Adipocyte (in vitro differentiated cells): ENCODE measurements at regions not wholly inside any gene's neighbourhood (a gene's known extent, or its start where the extent isn't known, plus 50 kb on each side); places are given as distances from the start of the nearest gene placed in this dataset.

Source experiments
- DNase-seq: peaks from one replicate; pipeline ENCODE4 v3.0.0-alpha.2; 2015; ENCODE audit warnings: low read depth
- H3K27me3 ChIP-seq: replicated peaks from 2 replicates; pipeline ENCODE4 v1.7.0; 2013; ENCODE audit warnings: mild to moderate bottlenecking, low read length, moderate library complexity; ENCODE audit not compliant: control insufficient read depth, insufficient read depth
- H3K36me3 ChIP-seq: 2 replicates; pipeline ENCODE4 v1.7.0; 2013; ENCODE audit warnings: low read length, mild to moderate bottlenecking, moderate library complexity; ENCODE audit not compliant: control insufficient read depth, insufficient read depth, severe bottlenecking
- H3K4me1 ChIP-seq: 2 replicates; pipeline ENCODE4 v1.7.0; 2013; ENCODE audit warnings: mild to moderate bottlenecking, low read length, moderate library complexity; ENCODE audit not compliant: control insufficient read depth, insufficient read depth
- H3K4me3 ChIP-seq: 2 replicates; pipeline ENCODE4 v1.7.0; 2013; ENCODE audit warnings: mild to moderate bottlenecking, low read length, moderate library complexity
- H3K9ac ChIP-seq: 2 replicates; pipeline ENCODE4 v1.7.0; 2013; ENCODE audit warnings: mild to moderate bottlenecking, low read length, moderate library complexity
- H3K9me3 ChIP-seq: 2 replicates; pipeline ENCODE4 v1.7.0; 2013; ENCODE audit warnings: mild to moderate bottlenecking, low read length, moderate library complexity; ENCODE audit not compliant: control insufficient read depth

- no peak overlapping the region for H3K9ac ChIP-seq
- DNase-seq: no peak
- no peak overlapping the region for H3K4me3 ChIP-seq
- H3K36me3 ChIP-seq: no peaks in the 10 kb centered on the region
- peaks cover 5% of the 10 kb centered on the region for H3K27me3 ChIP-seq
- H3K9me3 ChIP-seq: no peaks in the 10 kb centered on the region
- H3K4me1 ChIP-seq: peaks cover 14% of the 10 kb centered on the region
These were observed 206.9 kb downstream of the MATN1 start for GRCh38 chr1:30516485-30516858.

DNA sequence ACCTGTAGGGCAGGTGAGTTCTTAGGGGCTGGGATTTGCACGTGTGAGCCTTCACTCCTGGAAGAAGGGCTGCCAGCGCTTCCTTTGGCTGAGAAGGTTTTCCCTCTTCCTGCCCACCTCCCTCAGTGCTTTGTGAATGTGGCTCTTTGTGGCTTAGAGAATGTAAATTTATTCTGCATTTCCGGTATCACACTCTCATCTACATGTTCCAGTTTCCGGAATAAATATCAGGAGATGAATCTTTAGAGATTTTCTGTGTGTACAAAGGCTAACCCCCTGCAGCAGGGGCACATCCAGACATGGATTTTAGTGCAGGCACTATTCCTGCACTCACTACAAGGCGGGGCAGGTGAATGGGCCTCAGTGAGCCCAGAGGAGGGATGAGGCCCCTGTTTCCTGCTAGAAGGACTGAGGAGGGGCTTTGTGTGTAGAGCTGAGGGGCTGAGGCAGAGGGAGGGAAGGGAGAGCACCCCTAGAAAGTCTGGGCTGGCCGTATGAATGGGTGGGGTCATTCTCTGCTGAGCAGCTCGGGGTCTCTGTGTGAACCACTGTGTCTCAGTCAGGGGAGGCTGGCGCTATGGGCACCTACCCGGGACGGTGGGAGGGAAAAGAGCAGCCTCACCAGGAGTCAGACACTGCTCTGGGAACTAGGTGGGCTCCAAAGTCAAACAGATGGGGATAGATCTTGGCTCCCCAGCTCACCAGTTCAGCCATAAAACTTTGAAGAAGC, 207.5 kb downstream of the MATN1 start:
- Histone ChIP-seq H3K4me1 (peaks cover 13% of the 10 kb centered on the region), H3K36me3 (no peaks in the 10 kb centered on the region), H3K9me3 (no peaks in the 10 kb centered on the region), H3K4me3 (no peak overlapping the region), H3K9ac (no peak overlapping the region), H3K27me3 (peaks cover 5% of the 10 kb centered on the region)
- DNase-seq: no peak

GRCh38 chr1:30514945-30515344, 208.4 kb downstream of the MATN1 start:
- H3K36me3 ChIP-seq: no peaks in the 10 kb centered on the region
- H3K9ac ChIP-seq: no peak overlapping the region
- H3K4me3 ChIP-seq: no peak overlapping the region
- DNase-seq: no peak
- H3K4me1 ChIP-seq: peaks cover 13% of the 10 kb centered on the region
- peaks cover 5% of the 10 kb centered on the region for H3K27me3 ChIP-seq
- H3K9me3 ChIP-seq: no peaks in the 10 kb centered on the region

GRCh38 chr1:30514137-30514654, 209.2 kb downstream of the MATN1 start:
- no peak for DNase-seq
- Histone ChIP-seq H3K27me3 (peaks cover 5% of the 10 kb centered on the region), H3K36me3 (no peaks in the 10 kb centered on the region), H3K4me3 (no peak overlapping the region), H3K9ac (no peak overlapping the region), H3K9me3 (no peaks in the 10 kb centered on the region), H3K4me1 (peaks cover 13% of the 10 kb centered on the region)

GRCh38 chr1:30513396-30514136, 209.8 kb downstream of the MATN1 start:
- Histone ChIP-seq H3K36me3 (no peaks in the 10 kb centered on the region), H3K4me1 (peaks cover 13% of the 10 kb centered on the region), H3K9me3 (no peaks in the 10 kb centered on the region), H3K27me3 (peaks cover 9% of the 10 kb centered on the region), H3K9ac (no peak overlapping the region), H3K4me3 (no peak overlapping the region)
- DNase-seq: no peak

GRCh38 chr1:30512914-30513265, 210.5 kb downstream of the MATN1 start:
- Histone ChIP-seq H3K9ac (no peak overlapping the region), H3K9me3 (no peaks in the 10 kb centered on the region), H3K27me3 (peaks cover 16% of the 10 kb centered on the region), H3K4me1 (peaks cover 13% of the 10 kb centered on the region), H3K36me3 (no peaks in the 10 kb centered on the region), H3K4me3 (no peak overlapping the region)
- no peak for DNase-seq

- Histone ChIP-seq H3K9ac (peak overlapping the region; percentile 24), H3K36me3 (no peaks in the 10 kb centered on the region), H3K9me3 (no peaks in the 10 kb centered on the region), H3K27me3 (peaks cover 18% of the 10 kb centered on the region), H3K4me1 (peaks cover 13% of the 10 kb centered on the region), H3K4me3 (no peak overlapping the region)
- DNase-seq: no peak
These were observed 211.1 kb downstream of the MATN1 start for GRCh38 chr1:30511991-30512913.

DNA sequence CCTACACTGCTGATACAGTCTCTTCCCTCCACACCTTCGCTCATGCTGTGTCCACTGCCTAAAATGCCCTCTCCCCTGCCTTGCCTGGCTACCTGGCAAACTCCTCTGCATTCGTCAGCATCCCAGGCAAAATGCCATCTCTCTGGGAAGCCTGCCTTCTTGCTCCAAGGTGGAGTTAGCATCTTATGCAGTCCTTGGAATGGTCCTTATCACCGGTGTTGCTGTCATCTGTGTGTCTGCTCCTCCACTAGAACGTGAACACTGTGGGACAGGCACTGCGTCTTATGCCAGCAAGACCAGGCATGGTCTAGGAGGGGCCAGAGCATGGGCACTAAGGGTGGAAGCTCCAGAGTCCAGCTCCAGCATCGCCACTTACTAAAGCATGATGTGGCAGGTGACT, 211.8 kb downstream of the MATN1 start:
- DNase-seq: no peak
- H3K9me3 ChIP-seq: no peaks in the 10 kb centered on the region

GRCh38 chr1:30511106-30511505, 212.3 kb downstream of the MATN1 start:
- DNase-seq: no peak
- no peak overlapping the region for H3K9ac ChIP-seq
- peaks cover 13% of the 10 kb centered on the region for H3K4me1 ChIP-seq
- H3K4me3 ChIP-seq: no peak overlapping the region
- no peaks in the 10 kb centered on the region for H3K9me3 ChIP-seq
- H3K27me3 ChIP-seq: peaks cover 18% of the 10 kb centered on the region
- no peaks in the 10 kb centered on the region for H3K36me3 ChIP-seq

More for the DNA sequence above, 211.8 kb downstream of the MATN1 start:
- H3K4me3 ChIP-seq: no peak overlapping the region
- no peak overlapping the region for H3K9ac ChIP-seq
- H3K4me1 ChIP-seq: peaks cover 13% of the 10 kb centered on the region
- no peaks in the 10 kb centered on the region for H3K36me3 ChIP-seq
- peaks cover 18% of the 10 kb centered on the region for H3K27me3 ChIP-seq

GRCh38 chr1:30509670-30510069, 213.7 kb downstream of the MATN1 start:
- Histone ChIP-seq H3K9me3 (no peaks in the 10 kb centered on the region), H3K4me1 (peaks cover 13% of the 10 kb centered on the region)
- DNase-seq: no peak

GRCh38 chr1:30508611-30509010, 214.8 kb downstream of the MATN1 start:
- H3K4me1 ChIP-seq: peaks cover 13% of the 10 kb centered on the region
- H3K9me3 ChIP-seq: no peaks in the 10 kb centered on the region
- DNase-seq: no peak
- H3K9ac ChIP-seq: no peak overlapping the region
- H3K36me3 ChIP-seq: no peaks in the 10 kb centered on the region
- no peak overlapping the region for H3K4me3 ChIP-seq
- H3K27me3 ChIP-seq: peaks cover 12% of the 10 kb centered on the region

More at GRCh38 chr1:30509670-30510069, 213.7 kb downstream of the MATN1 start:
- H3K4me3 ChIP-seq: no peak overlapping the region
- H3K9ac ChIP-seq: no peak overlapping the region
- no peaks in the 10 kb centered on the region for H3K36me3 ChIP-seq
- H3K27me3 ChIP-seq: peaks cover 12% of the 10 kb centered on the region
